WERI-Rb-1 (cell line): ENCODE measurements at regions not wholly inside any gene's neighbourhood (a gene's known extent, or its start where the extent isn't known, plus 50 kb on each side); places are given as distances from the start of the nearest gene placed in this dataset.

Experiments used
- DNase-seq: peaks from one replicate; pipeline ENCODE4 v3.0.0-alpha.2; 2020
- H3K27ac ChIP-seq: fragments of 250-450 bp; sonication (Bioruptor Pico); 2 replicates; pipeline ENCODE4 v1.5.1; 2020; ENCODE audit warnings: mild to moderate bottlenecking, moderate library complexity
- H3K27me3 ChIP-seq: fragments of 250-450 bp; sonication (Bioruptor Pico); 2 replicates; pipeline ENCODE4 v1.5.1; 2021; ENCODE audit warnings: mild to moderate bottlenecking, low read depth, moderate library complexity; ENCODE audit not compliant: insufficient read depth, severe bottlenecking
- H3K36me3 ChIP-seq: fragments of 250-450 bp; sonication (Bioruptor Pico); 2 replicates; pipeline ENCODE4 v1.5.1; 2020; ENCODE audit warnings: mild to moderate bottlenecking, moderate library complexity
- H3K4me3 ChIP-seq: 2 replicates; pipeline ENCODE4 v1.5.1; 2011; ENCODE audit warnings: low read depth, mild to moderate bottlenecking, control low read depth, low read length
- H3K9me3 ChIP-seq: fragments of 250-450 bp; sonication (Bioruptor Pico); 2 replicates; pipeline ENCODE4 v1.5.1; 2021; ENCODE audit warnings: mild to moderate bottlenecking, moderate library complexity; ENCODE audit not compliant: severe bottlenecking
- CTCF ChIP-seq: IDR thresholded peaks from 2 replicates; pipeline ENCODE4 v1.5.1; 2011; ENCODE audit warnings: low read depth, mild to moderate bottlenecking, control low read depth, inconsistent platforms, low read length

DNA sequence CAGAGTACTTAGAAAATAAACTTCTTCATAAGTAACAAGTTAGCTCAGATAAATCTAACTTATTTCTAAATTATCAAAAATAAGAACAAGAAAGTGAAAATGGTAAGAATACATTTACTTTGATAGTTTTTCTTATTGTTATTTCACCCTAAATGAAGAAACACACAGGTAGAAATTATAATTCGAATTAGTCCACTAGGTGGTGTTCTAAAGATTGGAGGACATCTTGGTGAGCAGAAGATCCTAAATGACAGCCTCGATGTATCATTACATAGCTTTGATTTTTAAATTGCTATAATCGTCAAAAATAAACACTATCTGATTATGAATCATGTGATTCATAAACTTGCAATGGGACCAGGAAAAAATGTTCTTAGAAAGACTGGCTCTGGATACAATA, 280.8 kb upstream of the UBE2E2 start:
- Histone ChIP-seq H3K9me3 (no peaks in the 10 kb centered on the region), H3K27ac (no peak overlapping the region), H3K27me3 (no peaks in the 10 kb centered on the region), H3K4me3 (no peak overlapping the region), H3K36me3 (no peaks in the 10 kb centered on the region)
- DNase-seq, result no peak
- TF ChIP-seq CTCF, result no peak

GRCh38 chr3:22923711-22924110, 279.4 kb upstream of the UBE2E2 start:
- H3K27ac ChIP-seq, result no peak overlapping the region
- H3K36me3 ChIP-seq, result no peaks in the 10 kb centered on the region
- H3K4me3 ChIP-seq, result no peak overlapping the region
- DNase-seq, result no peak
- no peak for TF ChIP-seq CTCF
- H3K9me3 ChIP-seq, result no peaks in the 10 kb centered on the region
- H3K27me3 ChIP-seq, result no peaks in the 10 kb centered on the region

DNA sequence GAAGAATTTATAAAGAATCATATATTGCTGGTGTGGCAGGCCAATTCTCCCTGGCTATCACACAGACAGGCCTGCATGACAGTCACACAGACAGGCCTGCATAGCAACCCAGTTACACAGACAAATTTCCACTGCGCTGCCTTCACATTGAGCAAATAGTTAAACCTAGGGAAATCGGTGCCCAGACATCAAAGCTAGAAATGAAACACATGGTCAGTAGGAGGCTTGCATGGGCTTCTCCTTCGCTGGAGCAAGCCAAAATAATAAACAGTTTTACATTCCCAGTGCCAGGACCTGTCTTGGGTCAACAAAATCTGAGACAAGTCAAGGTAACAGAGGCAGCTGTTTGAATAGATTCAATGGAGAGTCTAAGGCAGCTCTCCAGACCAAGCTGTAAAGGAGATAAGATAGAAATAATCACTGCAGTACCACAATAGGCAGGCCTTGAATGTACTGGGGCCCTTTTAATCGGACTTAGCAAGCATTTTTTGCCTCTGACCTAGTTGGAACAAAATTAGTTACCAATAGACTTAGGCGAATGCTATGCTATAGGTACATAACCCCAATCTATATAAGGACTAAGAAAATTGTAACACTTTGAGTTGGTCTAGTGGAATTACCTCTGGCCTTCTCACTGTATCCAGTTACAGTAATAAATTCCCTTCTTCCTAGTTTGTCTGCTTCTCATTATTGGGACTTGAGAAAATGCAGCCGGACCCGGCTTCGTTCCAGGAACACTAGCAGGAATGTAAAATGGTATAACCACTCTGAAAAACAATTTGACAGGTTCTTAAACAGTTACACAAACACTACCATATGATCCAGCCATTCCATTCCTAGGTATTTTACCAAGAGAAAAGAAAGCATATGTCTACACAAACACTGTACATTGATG, 274.7 kb upstream of the UBE2E2 start:
- no peak for DNase-seq
- no peak overlapping the region for H3K27ac ChIP-seq
- no peak for TF ChIP-seq CTCF

GRCh38 chr3:22933051-22933840, 269.9 kb upstream of the UBE2E2 start:
- Histone ChIP-seq H3K9me3 (no peaks in the 10 kb centered on the region), H3K27me3 (no peaks in the 10 kb centered on the region), H3K4me3 (no peak overlapping the region), H3K27ac (no peak overlapping the region), H3K36me3 (no peaks in the 10 kb centered on the region)
- no peak for TF ChIP-seq CTCF
- DNase-seq, result no peak

More for the DNA sequence above, 274.7 kb upstream of the UBE2E2 start:
- Histone ChIP-seq H3K27me3 (no peaks in the 10 kb centered on the region), H3K36me3 (no peaks in the 10 kb centered on the region), H3K4me3 (no peak overlapping the region), H3K9me3 (no peaks in the 10 kb centered on the region)

- H3K27me3 ChIP-seq, result no peaks in the 10 kb centered on the region
- no peak for DNase-seq
- no peak overlapping the region for H3K27ac ChIP-seq
- no peaks in the 10 kb centered on the region for H3K36me3 ChIP-seq
- no peak for TF ChIP-seq CTCF
- H3K9me3 ChIP-seq, result no peaks in the 10 kb centered on the region
- H3K4me3 ChIP-seq, result no peak overlapping the region
Observed at GRCh38 chr3:22933841-22934116, 269.3 kb upstream of the UBE2E2 start.
